Heart left ventricle (tissue), 16 donors: ENCODE measurements at regions not wholly inside any gene's neighbourhood (a gene's known extent, or its start where the extent isn't known, plus 50 kb on each side); places are given as distances from the start of the nearest gene placed in this dataset.

ENCODE experiments used
- ATAC-seq, 4 donors: fragments of 200-7000 bp; cut with Tn5 transposase; one replicate each; pipeline ENCODE4 v1.9.1; 2020 to 2022; ENCODE audit warnings: moderate library complexity in 4 of 4, mild to moderate bottlenecking in 3 of 4, moderate number of reproducible peaks in 1 of 4
- DNase-seq, 5 donors: peaks; one replicate each; pipeline ENCODE4 v3.0.0-alpha.2; 2020
- H3K27ac ChIP-seq, 12 donors: fragments of 200-600 bp; sonication (generic) in 4 of 12; one replicate each; pipeline versions ENCODE4 v1.5.0 to v1.8.0; 2016 to 2022; ENCODE audit warnings: mild to moderate bottlenecking in 2 of 12
- H3K27me3 ChIP-seq, 9 donors: fragments of 200-600 bp; sonication (generic) in 2 of 9; one replicate each; pipeline versions ENCODE4 v1.5.1 to v1.8.0; 2016 to 2022; ENCODE audit warnings: mild to moderate bottlenecking in 3 of 9
- H3K36me3 ChIP-seq, 9 donors: fragments of 200-600 bp; sonication (generic) in 2 of 9; one replicate each; pipeline versions ENCODE4 v1.5.0 to v1.8.0; 2018 to 2022; ENCODE audit warnings: mild to moderate bottlenecking in 2 of 9
- H3K4me1 ChIP-seq, 12 donors: fragments of 200-600 bp; sonication (generic) in 4 of 12; one replicate each; pipeline versions ENCODE4 v1.5.0 to v1.8.0; 2016 to 2022; ENCODE audit warnings: mild to moderate bottlenecking in 3 of 12
- H3K4me3 ChIP-seq, 12 donors: fragments of 200-600 bp; sonication (generic) in 4 of 12; one replicate each; pipeline versions ENCODE4 v1.5.0 to v1.8.0; 2017 to 2022; ENCODE audit warnings: mild to moderate bottlenecking in 9 of 12, moderate library complexity in 4 of 12
- H3K9me3 ChIP-seq, 12 donors: fragments of 200-600 bp; sonication (generic) in 4 of 12; one replicate each; pipeline versions ENCODE4 v1.5.0 to v1.8.0; 2016 to 2022; ENCODE audit warnings: mild to moderate bottlenecking in 1 of 12
- POLR2A ChIP-seq, 2 donors: fragments of 450-650 bp; IDR thresholded peaks; one replicate each; pipeline ENCODE4 v1.6.1; 2017; ENCODE audit warnings: antibody characterized with exemption in 2 of 2, mild to moderate bottlenecking in 2 of 2, moderate library complexity in 2 of 2
- WGBS, 4 donors: extraction: QIAGEN DNeasy Blood & Tissue Kit in 2 of 4; methylation state at CpG; one replicate each; pipeline versions ENCODE4 v1.1.5 to v1.1.7; 2013 to 2018; 5-methylcytosine and 5-hydroxymethylcytosine counted together
- intact Hi-C, 10 donors: fragments of 100-400 bp; cut with DNase I; formaldehyde crosslinking; loops; one replicate each; pipeline versions ENCODE4 v1.11.1 to v1.14.2; 2022
- TF ChIP-seq, protein P1 (sequence below), 12 donors: fragments of 200-600 bp; sonication (generic) in 4 of 12; IDR thresholded peaks; one replicate each; pipeline versions ENCODE4 v1.5.0 to v1.8.0; 2018 to 2022; ENCODE audit warnings: antibody characterized with exemption in 12 of 12, mild to moderate bottlenecking in 5 of 12
- donor health status: ischemic (EF 13 %, LVEDD 7.1; RV severe dilation, severe dysfunction).
- donor health status: healthy with polysubstance abuse.
- donor health status: DM: no; HTN: yes; CAD: no.
- donor health status: DM: no; HTN: no; CAD: no.
- donor health status: ischemic (EF 25% LVEDD 6.9; RV normal size, moderate dysfunction).
- donor health status: ischemic (EF 25% LVEDD 5.7; RV mildly dilated, moderate dysfunction).
- donor health status: healthy.
- donor health status: DM: yes; HTN: yes; CAD: no.
- donor health status: ischemic (EF 35%, LVEDD 5.7; RV mildly dilated, moderate dysfunction).
- donor health status: nonischemic (EF 11% LVEDD 7.7; RV severe dilation, severe dysfunction).
- donor health status: DM: yes; HTN: yes; CAD: no.
- donor health status: PGD.
- donor health status: ischemic (EF 29% LVEDD 5.4; RV normal size, mild dysfunction).
- donor health status: nonischemic (EF 23%, LVEDD 6.1; RV moderate dilation, normal function).

DNA sequence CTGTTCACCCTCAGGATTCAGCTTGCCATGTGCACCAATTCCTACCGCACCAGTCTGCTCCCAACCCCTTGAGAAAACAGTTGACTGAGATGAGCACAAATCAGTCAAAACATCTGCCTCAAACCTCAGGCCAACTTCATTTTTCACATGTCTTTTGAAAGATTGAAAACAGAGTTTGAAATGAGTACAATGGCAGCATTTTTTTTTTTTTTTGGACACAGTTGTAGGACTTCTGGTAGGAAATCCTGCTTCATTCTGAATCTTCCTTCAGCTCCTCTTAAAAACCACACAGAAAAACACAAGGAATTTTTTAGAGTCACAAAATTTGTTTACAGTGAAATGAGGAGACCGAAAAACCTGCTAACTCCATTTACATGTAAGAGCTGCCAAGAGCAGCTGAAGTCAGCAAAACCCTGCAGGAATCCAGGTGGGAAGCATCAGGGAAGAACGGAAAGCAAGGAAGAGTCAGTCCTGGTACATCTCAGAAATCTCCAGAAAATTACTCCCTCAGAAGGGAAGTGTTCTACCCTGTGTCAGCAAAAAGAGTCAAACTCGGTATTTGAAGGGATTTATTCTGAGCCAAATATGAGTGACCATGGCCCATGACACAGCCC lies 100.3 kb upstream of the TMTC1 start:
- TF ChIP-seq, protein P1, sequence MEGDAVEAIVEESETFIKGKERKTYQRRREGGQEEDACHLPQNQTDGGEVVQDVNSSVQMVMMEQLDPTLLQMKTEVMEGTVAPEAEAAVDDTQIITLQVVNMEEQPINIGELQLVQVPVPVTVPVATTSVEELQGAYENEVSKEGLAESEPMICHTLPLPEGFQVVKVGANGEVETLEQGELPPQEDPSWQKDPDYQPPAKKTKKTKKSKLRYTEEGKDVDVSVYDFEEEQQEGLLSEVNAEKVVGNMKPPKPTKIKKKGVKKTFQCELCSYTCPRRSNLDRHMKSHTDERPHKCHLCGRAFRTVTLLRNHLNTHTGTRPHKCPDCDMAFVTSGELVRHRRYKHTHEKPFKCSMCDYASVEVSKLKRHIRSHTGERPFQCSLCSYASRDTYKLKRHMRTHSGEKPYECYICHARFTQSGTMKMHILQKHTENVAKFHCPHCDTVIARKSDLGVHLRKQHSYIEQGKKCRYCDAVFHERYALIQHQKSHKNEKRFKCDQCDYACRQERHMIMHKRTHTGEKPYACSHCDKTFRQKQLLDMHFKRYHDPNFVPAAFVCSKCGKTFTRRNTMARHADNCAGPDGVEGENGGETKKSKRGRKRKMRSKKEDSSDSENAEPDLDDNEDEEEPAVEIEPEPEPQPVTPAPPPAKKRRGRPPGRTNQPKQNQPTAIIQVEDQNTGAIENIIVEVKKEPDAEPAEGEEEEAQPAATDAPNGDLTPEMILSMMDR (IDR thresholded peaks at IDR 0.05): no peak
- no peak for TF ChIP-seq POLR2A (IDR thresholded peaks at IDR 0.05)
- Histone ChIP-seq H3K9me3 (peaks cover 0 to 8% (median 0%) of the 10 kb centered on the region in 12 donors), H3K27me3 (no peaks in the 10 kb centered on the region), H3K4me1 (peaks cover 0 to 15% (median 2%) of the 10 kb centered on the region in 12 donors), H3K36me3 (no peaks in the 10 kb centered on the region), H3K27ac (peak overlapping the region in 5 of 12 donors; percentile 11 to 39 (median 29)), H3K4me3 (no peak overlapping the region)
- WGBS, 4 donors: 39 to 66% (median 55%) methylated on average over 4 of the region's 4 CpGs
- peak in 1 of 4 donors; percentile 16 for ATAC-seq
- DNase-seq: no peak
- intact Hi-C loops: loop anchor here in 7 of 10 donors (10.0 kb wide), 3 partner anchors 99 to 329 kb away; partner anchors contain the start of gene TMTC1 (in 5 of the 7)

GRCh38 chr12:29883525-29883924 lies 99.8 kb upstream of the TMTC1 start:
- ATAC-seq: peak in 1 of 4 donors; percentile 11
- intact Hi-C loops: loop anchor here in 7 of 10 donors (10.0 kb wide), 3 partner anchors 99 to 329 kb away; partner anchors contain the start of gene TMTC1 (in 5 of the 7)
- Histone ChIP-seq H3K36me3 (no peaks in the 10 kb centered on the region), H3K27me3 (no peaks in the 10 kb centered on the region), H3K4me1 (peaks cover 0 to 15% (median 2%) of the 10 kb centered on the region in 12 donors), H3K27ac (peak overlapping the region in 4 of 12 donors; percentile 0 to 34 (median 22)), H3K4me3 (no peak overlapping the region), H3K9me3 (peaks cover 0 to 8% (median 0%) of the 10 kb centered on the region in 12 donors)
- TF ChIP-seq POLR2A (IDR thresholded peaks at IDR 0.05): no peak
- TF ChIP-seq, protein P1 (IDR thresholded peaks at IDR 0.05): no peak
- DNase-seq: no peak

DNA sequence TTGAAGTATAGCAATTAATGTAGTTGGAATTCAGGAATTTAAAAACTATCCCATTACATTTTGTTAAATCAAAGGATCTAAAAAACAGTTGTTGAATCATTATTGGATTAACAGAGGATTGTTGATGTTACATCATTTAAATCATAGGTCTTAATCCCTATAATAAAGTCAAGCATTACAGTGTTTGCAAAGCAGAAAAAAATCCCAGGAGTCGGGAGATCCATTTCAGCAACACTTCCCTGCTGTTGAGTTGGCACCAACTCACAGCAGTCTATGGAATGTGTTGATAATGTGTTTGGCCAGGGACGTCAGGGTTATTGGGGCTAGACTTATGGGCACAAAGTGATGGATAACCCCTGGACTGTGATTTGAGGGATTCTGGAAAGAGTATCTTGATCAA lies 99.1 kb upstream of the TMTC1 start:
- peak in 3 of 4 donors; percentile 42 to 52 (median 47) for ATAC-seq

DNA sequence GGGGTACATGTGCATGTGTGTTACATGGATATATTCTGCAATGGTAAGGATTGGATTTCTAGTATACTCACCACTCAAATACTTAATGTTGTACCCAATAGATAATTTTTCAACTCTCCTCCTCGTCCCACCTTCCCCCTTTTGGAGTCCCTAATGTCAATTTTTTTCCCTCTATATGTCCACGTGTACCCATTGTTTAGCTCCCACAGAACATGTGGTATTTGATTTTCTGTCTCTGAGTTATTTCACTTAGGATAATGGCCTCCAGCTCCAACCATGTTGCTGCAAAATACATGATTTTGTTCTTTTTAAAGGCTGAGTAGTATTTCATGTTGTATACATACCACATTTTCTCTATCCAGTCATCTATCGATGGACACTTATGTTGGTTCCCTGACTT lies 97.2 kb upstream of the TMTC1 start:
- Histone ChIP-seq H3K27me3 (no peaks in the 10 kb centered on the region), H3K4me1 (peaks cover 0 to 15% (median 2%) of the 10 kb centered on the region in 12 donors), H3K4me3 (no peak overlapping the region), H3K9me3 (peaks cover 0 to 18% (median 6%) of the 10 kb centered on the region in 12 donors), H3K36me3 (no peaks in the 10 kb centered on the region), H3K27ac (no peak overlapping the region)
- WGBS, 4 donors: 85 to 90% (median 88%) methylated on average over 3 of the region's 3 CpGs
- ATAC-seq (no peak), DNase-seq (no peak)
- TF ChIP-seq POLR2A (IDR thresholded peaks at IDR 0.05): no peak
- TF ChIP-seq, protein P1 (IDR thresholded peaks at IDR 0.05): no peak
- intact Hi-C loops: loop anchor here in 7 of 10 donors (10.0 kb wide), 3 partner anchors 96 to 326 kb away; partner anchors contain the start of gene TMTC1 (in 5 of the 7)

More for the DNA sequence above, 99.1 kb upstream of the TMTC1 start:
- Histone ChIP-seq H3K9me3 (peaks cover 0 to 8% (median 0%) of the 10 kb centered on the region in 12 donors), H3K27me3 (no peaks in the 10 kb centered on the region), H3K4me3 (no peak overlapping the region), H3K4me1 (peaks cover 0 to 15% (median 2%) of the 10 kb centered on the region in 12 donors), H3K27ac (no peak overlapping the region), H3K36me3 (no peaks in the 10 kb centered on the region)
- 25 to 43% (median 30%) methylated on average over 2 of the region's 2 CpGs for WGBS, 4 donors
- TF ChIP-seq, protein P1 (IDR thresholded peaks at IDR 0.05): no peak
- no peak for TF ChIP-seq POLR2A (IDR thresholded peaks at IDR 0.05)
- DNase-seq: no peak
- intact Hi-C loops: loop anchor here in 7 of 10 donors (10.0 kb wide), 3 partner anchors 98 to 328 kb away; partner anchors contain the start of gene TMTC1 (in 5 of the 7)
